Heart right ventricle (tissue), 16 donors: ENCODE measurements at regions not wholly inside any gene's neighbourhood (a gene's known extent, or its start where the extent isn't known, plus 50 kb on each side); places are given as distances from the start of the nearest gene placed in this dataset.
"Not testable (repeated sequence)": the region's sequence is repeated elsewhere in the genome, so short reads cannot be mapped to it uniquely, and the experiment has no call there.

Experiments used
- ATAC-seq, 8 donors: fragments of 200-7000 bp; cut with Tn5 transposase; one replicate each; pipeline ENCODE4 v1.9.1; 2020; ENCODE audit warnings: mild to moderate bottlenecking in 8 of 8, moderate library complexity in 8 of 8, moderate number of reproducible peaks in 1 of 8
- DNase-seq, 2 donors: peaks; one replicate each; pipeline ENCODE4 v3.0.0-alpha.2; 2020
- H3K27ac ChIP-seq, 10 donors: fragments of 200-600 bp; sonication (generic) in 2 of 10; one replicate each; pipeline versions ENCODE4 v1.5.0 to v1.8.0; 2020 to 2022; ENCODE audit warnings: mild to moderate bottlenecking in 3 of 10
- H3K27me3 ChIP-seq, 7 donors: fragments of 200-600 bp; one replicate each; pipeline ENCODE4 v1.8.0; 2021 to 2022; ENCODE audit warnings: mild to moderate bottlenecking in 2 of 7
- H3K36me3 ChIP-seq, 9 donors: fragments of 200-600 bp; sonication (generic) in 1 of 9; one replicate each; pipeline versions ENCODE4 v1.5.0 to v1.8.0; 2020 to 2022; ENCODE audit warnings: mild to moderate bottlenecking in 2 of 9
- H3K4me1 ChIP-seq, 9 donors: fragments of 200-600 bp; sonication (generic) in 1 of 9; one replicate each; pipeline versions ENCODE4 v1.5.0 to v1.8.0; 2020 to 2022; ENCODE audit warnings: mild to moderate bottlenecking in 4 of 9
- H3K4me3 ChIP-seq, 10 donors: fragments of 200-600 bp; sonication (generic) in 2 of 10; one replicate each; pipeline versions ENCODE4 v1.5.0 to v1.8.0; 2020 to 2022; ENCODE audit warnings: mild to moderate bottlenecking in 7 of 10, moderate library complexity in 2 of 10
- H3K9me3 ChIP-seq, 11 donors: fragments of 200-600 bp in 10 of 11; sonication (generic) in 2 of 11; one replicate each; pipeline versions ENCODE4 v1.5.0 to v1.8.0; 2013 to 2022; ENCODE audit warnings: mild to moderate bottlenecking in 2 of 11, control low read depth in 1 of 11, moderate library complexity in 1 of 11
- WGBS, 2 donors: extraction: QIAGEN DNeasy Blood & Tissue Kit; methylation state at CpG; one replicate each; pipeline ENCODE4 v1.1.7; 2013; ENCODE audit warnings: inconsistent platforms in 1 of 2; 5-methylcytosine and 5-hydroxymethylcytosine counted together
- intact Hi-C, 10 donors: fragments of 100-400 bp; cut with DNase I; formaldehyde crosslinking; loops; one replicate each; pipeline versions ENCODE4 v1.11.1 to v1.14.2; 2022
- TF ChIP-seq, protein P1 (sequence below), 9 donors: fragments of 200-600 bp; sonication (generic) in 2 of 9; IDR thresholded peaks; one replicate each; pipeline versions ENCODE4 v1.5.0 to v1.8.0; 2021 to 2022; ENCODE audit warnings: antibody characterized with exemption in 9 of 9, mild to moderate bottlenecking in 5 of 9, moderate library complexity in 1 of 9
- donor health status: Arrhythmogenic right ventricular cardiomyopathy.
- donor health status: ischemic (EF 13 %, LVEDD 7.1; RV severe dilation, severe dysfunction).
- donor health status: healthy with polysubstance abuse.
- donor health status: DM: no; HTN: yes; CAD: no.
- donor health status: DM: no; HTN: no; CAD: no.
- donor health status: ischemic (EF 25% LVEDD 6.9; RV normal size, moderate dysfunction).
- donor health status: ischemic (EF 25% LVEDD 5.7; RV mildly dilated, moderate dysfunction).
- donor health status: healthy.
- donor health status: DM: yes; HTN: yes; CAD: no.
- donor health status: Ischemic cardiomyopathy.
- donor health status: ischemic (EF 35%, LVEDD 5.7; RV mildly dilated, moderate dysfunction).
- donor health status: nonischemic (EF 11% LVEDD 7.7; RV severe dilation, severe dysfunction).
- donor health status: DM: yes; HTN: yes; CAD: no.
- donor health status: PGD.
- donor health status: ischemic (EF 29% LVEDD 5.4; RV normal size, mild dysfunction).
- donor health status: nonischemic (EF 23%, LVEDD 6.1; RV moderate dilation, normal function).

DNA sequence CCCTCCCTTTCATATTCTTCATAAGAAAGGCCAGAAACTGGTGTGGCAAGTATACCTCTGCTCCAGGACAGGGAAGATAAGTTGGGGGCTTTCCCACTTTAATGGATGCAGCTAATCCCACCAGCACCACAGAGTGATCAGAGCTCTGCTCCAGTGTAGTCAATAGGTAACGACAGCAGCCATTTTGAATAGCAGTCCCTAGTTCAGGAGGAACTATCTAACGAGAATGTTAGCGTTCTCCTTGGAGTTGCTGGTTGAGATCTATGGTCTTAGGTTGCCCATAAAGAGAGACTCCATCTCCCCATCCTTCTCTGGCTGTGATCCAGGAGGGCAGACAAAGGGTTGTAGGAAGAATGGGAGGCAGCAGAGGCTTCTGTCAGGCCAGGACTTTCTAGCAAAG is 64.0 kb upstream of the CCDC90B start:
- H3K27ac ChIP-seq: no peak overlapping the region
- no peak overlapping the region for H3K4me3 ChIP-seq
- WGBS, 2 donors: 93 to 96% methylated on average over 3 of the region's 3 CpGs
- TF ChIP-seq, protein P1, sequence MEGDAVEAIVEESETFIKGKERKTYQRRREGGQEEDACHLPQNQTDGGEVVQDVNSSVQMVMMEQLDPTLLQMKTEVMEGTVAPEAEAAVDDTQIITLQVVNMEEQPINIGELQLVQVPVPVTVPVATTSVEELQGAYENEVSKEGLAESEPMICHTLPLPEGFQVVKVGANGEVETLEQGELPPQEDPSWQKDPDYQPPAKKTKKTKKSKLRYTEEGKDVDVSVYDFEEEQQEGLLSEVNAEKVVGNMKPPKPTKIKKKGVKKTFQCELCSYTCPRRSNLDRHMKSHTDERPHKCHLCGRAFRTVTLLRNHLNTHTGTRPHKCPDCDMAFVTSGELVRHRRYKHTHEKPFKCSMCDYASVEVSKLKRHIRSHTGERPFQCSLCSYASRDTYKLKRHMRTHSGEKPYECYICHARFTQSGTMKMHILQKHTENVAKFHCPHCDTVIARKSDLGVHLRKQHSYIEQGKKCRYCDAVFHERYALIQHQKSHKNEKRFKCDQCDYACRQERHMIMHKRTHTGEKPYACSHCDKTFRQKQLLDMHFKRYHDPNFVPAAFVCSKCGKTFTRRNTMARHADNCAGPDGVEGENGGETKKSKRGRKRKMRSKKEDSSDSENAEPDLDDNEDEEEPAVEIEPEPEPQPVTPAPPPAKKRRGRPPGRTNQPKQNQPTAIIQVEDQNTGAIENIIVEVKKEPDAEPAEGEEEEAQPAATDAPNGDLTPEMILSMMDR (IDR thresholded peaks at IDR 0.05): no peak
- H3K36me3 ChIP-seq: no peaks in the 10 kb centered on the region
- no peaks in the 10 kb centered on the region for H3K27me3 ChIP-seq
- no peaks in the 10 kb centered on the region for H3K9me3 ChIP-seq
- intact Hi-C loops: no loop called here
- DNase-seq (no peak), ATAC-seq (no peak)
- no peaks in the 10 kb centered on the region for H3K4me1 ChIP-seq

DNA sequence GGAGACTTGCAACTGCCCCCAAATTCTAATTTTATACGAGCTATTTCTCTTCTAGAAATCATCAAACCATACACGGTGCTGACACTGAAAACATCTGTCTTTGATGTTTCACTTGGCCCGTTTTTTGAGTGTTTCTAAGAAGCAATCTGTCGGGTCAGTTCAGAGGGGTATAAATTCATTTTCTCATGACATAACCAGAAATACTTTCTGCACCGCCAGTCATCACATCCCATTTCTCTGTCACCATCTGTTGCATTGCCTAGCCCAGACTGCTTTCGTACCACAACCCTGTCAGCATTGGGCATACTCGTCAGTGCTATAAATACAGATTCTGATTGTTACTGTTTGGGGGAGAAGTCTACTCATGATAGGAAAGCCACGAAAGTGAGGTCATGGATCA is 63.1 kb upstream of the CCDC90B start:
- Histone ChIP-seq H3K4me3 (no peak overlapping the region), H3K27ac (no peak overlapping the region), H3K9me3 (no peaks in the 10 kb centered on the region), H3K27me3 (no peaks in the 10 kb centered on the region), H3K36me3 (no peaks in the 10 kb centered on the region), H3K4me1 (no peaks in the 10 kb centered on the region)
- TF ChIP-seq, protein P1 (IDR thresholded peaks at IDR 0.05): no peak
- no peak for ATAC-seq
- DNase-seq: no peak
- intact Hi-C loops: no loop called here
- 57% methylated on average over 8 of the region's 8 CpGs for WGBS, 2 donors

DNA sequence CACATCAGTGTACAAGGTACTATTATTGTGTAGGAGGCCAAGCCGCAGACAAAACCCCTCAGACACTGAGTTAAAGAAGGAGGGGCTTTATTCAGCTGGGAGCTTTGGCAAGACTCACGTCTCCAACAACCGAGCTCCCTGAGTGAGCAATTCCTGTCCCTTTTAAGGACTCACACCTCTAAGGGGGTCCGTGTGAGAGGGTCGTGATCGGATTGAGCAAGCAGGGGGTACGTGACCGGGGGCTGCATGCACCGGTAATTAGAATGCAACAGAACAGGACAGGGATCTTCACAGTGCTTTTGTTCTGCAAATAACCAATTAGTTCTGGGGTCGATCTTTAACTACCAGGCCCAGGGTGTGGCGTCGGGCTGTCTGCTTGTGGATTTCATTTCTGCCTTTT is 60.5 kb upstream of the CCDC90B start:
- ATAC-seq, H3K4me1 ChIP-seq, H3K27ac ChIP-seq, DNase-seq, H3K36me3 ChIP-seq, H3K4me3 ChIP-seq, H3K9me3 ChIP-seq, intact Hi-C loops, H3K27me3 ChIP-seq: not testable (repeated sequence)
- 86 to 89% methylated on average over 12 of the region's 12 CpGs for WGBS, 2 donors

GRCh38 chr11:83344521-83344920 is 58.4 kb upstream of the CCDC90B start:
- whole genome bisulfite sequencing, 2 donors: 90 to 92% methylated on average over 9 of the region's 9 CpGs
- DNase-seq, H3K9me3 ChIP-seq, H3K27ac ChIP-seq, H3K36me3 ChIP-seq, H3K4me1 ChIP-seq, H3K4me3 ChIP-seq, H3K27me3 ChIP-seq, intact Hi-C loops, ATAC-seq: not testable (repeated sequence)

- no peaks in the 10 kb centered on the region for H3K9me3 ChIP-seq
- H3K36me3 ChIP-seq: no peaks in the 10 kb centered on the region
- DNase-seq (no peak), ATAC-seq (no peak)
- TF ChIP-seq, protein P1 (IDR thresholded peaks at IDR 0.05): no peak
- WGBS, 2 donors: 35 to 78% methylated on average over 1 of the region's 1 CpG
- no peak overlapping the region for H3K4me3 ChIP-seq
- intact Hi-C loops: no loop called here
- H3K4me1 ChIP-seq: no peaks in the 10 kb centered on the region
- no peak overlapping the region for H3K27ac ChIP-seq
- H3K27me3 ChIP-seq: no peaks in the 10 kb centered on the region
Measured at GRCh38 chr11:83336993-83337392, 50.8 kb upstream of the CCDC90B start.
